ENCODE measurements at regions not wholly inside any gene's neighbourhood (a gene's known extent, or its start where the extent isn't known, plus 50 kb on each side); places are given as distances from the start of the nearest gene placed in this dataset.

DNA sequence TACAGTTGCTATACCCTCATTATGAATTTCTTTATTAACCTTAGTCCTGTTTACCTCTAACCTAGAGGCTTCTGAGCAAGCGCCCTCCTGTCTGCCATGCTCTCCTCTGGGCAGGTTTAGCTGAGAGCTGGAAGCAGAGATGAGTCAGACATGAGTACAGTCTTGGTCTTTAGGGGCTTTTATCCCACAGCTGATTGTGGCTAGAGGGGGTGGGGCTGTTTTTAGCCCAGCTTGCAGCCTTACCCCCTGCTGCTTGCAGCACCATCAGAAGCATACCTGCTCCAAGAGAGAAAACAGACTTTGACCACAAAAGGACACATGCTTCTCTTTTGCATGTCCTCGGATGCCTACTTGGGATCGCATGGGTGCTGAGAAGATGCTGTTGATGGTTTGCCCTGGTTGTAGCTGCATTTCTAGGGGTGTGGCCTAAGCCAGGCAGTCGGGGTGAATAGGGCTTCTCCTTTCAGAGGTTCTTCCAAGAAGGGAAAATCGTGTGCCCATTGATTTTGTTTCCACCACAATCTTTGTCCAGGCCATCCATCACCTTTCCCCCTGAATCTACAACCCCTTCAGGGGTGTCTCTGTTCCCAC lies 115.0 kb upstream of the LGALSL start:
- H3K27me3 Mint-ChIP-seq (ENCODE audit: low read depth in 3 of 3), result no peaks in the 10 kb centered on the region
- H3K4me3 Mint-ChIP-seq, result no peak overlapping the region
- no peak overlapping the region for H3K27ac Mint-ChIP-seq
- no peaks in the 10 kb centered on the region for H3K36me3 Mint-ChIP-seq
- no peaks in the 10 kb centered on the region for H3K9me3 Mint-ChIP-seq
- no peaks in the 10 kb centered on the region for H3K4me1 Mint-ChIP-seq
- no peak for DNase-seq

DNA sequence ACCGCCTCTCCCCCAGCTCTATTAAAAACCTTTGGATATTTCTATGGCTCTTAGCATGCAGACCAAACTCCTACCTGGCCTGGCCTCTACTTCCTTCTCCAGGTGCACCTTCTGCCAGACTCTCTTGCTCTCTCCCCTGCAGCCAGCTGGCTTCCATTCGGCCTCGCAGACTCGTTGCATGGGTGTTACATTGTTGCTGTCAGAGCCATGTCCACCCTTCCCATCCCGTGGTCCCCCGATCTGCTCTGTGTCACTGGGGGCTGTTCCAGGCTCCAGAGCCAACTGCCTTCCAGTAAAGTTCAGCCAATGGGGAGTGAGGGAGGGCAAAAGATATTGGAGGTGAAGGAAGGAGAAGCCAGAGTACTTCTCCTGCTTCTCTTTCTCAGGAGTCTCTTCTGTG lies 112.5 kb upstream of the LGALSL start:
- no peaks in the 10 kb centered on the region for H3K4me1 Mint-ChIP-seq
- H3K9me3 Mint-ChIP-seq, result no peaks in the 10 kb centered on the region
- no peaks in the 10 kb centered on the region for H3K36me3 Mint-ChIP-seq
- H3K27me3 Mint-ChIP-seq (ENCODE audit: low read depth in 3 of 3), result peaks cover 0 to 2% (median 1%) of the 10 kb centered on the region in 3 donors
- H3K27ac Mint-ChIP-seq, result peak overlapping the region in 1 of 6 donors; percentile 22
- H3K4me3 Mint-ChIP-seq, result no peak overlapping the region
- DNase-seq, result no peak

DNA sequence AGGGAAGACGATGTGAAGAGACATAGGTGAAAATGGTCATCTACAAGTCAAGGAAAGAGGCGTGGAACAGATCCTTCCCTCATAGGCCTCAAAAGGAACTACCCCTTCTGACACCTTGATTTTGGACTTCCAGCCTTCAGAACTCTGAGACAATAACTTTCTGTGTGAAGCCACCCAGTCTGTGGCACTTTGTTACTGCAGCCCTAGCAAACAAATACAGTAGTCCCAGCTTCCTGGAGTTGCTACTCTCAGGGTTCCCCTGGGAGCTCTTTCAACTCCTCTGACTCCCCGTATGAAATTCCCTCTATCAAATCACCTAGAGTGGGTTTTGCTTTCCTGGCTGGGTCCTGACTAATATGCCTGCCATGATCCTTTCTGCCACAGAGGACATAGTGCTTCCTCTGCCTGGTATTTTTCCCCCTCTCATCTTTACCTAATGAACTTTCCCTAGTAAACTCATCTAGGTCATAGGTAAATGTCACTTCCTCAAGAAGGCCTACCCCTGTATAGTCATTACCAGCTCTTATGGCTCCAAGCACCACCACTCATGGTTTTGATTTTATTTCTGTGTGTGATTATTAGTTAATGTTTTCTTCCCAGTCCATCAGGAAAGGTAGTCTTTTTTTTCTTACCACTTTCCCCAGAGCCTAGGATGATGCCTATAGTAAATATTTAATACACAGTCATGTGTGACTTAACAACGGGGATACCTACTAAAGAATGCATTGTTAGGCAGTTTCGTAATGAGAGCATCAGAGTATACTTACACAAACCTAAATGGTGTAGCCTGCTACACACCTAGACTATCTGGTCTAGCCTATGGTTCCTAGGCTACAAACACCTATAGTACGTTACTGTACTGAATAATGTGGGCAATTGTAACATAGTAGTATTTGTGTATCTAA lies 111.5 kb upstream of the LGALSL start:
- DNase-seq, result no peak
- H3K4me1 Mint-ChIP-seq, result no peaks in the 10 kb centered on the region
- H3K4me3 Mint-ChIP-seq, result no peak overlapping the region
- H3K27ac Mint-ChIP-seq, result no peak overlapping the region
- no peaks in the 10 kb centered on the region for H3K9me3 Mint-ChIP-seq
- no peaks in the 10 kb centered on the region for H3K36me3 Mint-ChIP-seq
- H3K27me3 Mint-ChIP-seq (ENCODE audit: low read depth in 3 of 3), result peaks cover 0 to 2% (median 1%) of the 10 kb centered on the region in 3 donors

DNA sequence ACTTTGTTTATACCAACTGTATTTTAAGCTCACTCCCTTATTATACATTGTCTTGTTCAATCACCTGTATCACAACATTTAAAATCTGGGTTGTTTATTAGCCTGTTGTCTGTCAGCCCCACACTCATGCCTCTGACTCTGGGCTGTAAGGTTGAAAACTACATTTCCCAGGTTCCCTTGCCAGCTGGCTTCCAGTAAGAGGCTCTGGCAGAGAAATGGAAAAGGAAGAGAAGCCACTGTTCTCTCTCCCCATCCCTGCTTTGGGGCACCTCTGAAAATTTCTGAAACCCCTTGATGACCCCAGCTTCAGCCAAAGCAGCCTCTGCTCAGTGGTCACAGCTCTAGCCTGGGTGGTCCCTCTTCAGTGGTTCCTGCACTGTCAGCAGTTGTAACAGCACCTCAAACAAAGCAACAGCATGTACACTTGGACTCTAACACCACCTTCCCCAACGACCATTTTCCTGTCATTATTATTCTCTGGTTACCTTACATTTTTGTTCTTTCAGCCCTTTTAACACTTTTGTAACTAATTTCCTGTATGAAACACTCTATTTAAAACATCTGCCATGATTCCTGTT lies 108.9 kb upstream of the LGALSL start:
- no peaks in the 10 kb centered on the region for H3K4me1 Mint-ChIP-seq
- H3K27ac Mint-ChIP-seq, result no peak overlapping the region
- no peak for DNase-seq
- H3K36me3 Mint-ChIP-seq, result no peaks in the 10 kb centered on the region
- no peak overlapping the region for H3K4me3 Mint-ChIP-seq
- H3K9me3 Mint-ChIP-seq, result no peaks in the 10 kb centered on the region
- H3K27me3 Mint-ChIP-seq (ENCODE audit: low read depth in 3 of 3), result peaks cover 0 to 2% (median 1%) of the 10 kb centered on the region in 3 donors

DNA sequence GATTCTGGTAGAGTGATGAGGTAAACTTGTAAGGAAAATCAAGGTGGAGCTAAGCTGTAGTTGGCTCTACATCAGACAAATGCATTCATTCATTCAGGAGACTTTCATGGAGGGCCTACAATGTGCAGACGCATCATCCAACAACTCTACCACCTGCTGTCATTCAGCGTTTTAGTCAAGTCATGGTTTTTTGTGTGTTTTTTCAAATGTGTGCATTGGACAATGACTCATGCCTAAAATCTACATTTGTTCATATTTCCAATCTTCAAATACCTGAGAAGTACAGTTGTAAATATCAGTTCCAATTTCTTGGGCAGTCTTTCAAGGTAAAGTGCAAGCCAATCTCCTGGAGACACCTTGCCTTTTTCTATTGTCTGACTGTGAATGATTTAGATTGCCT lies 108.0 kb upstream of the LGALSL start:
- H3K9me3 Mint-ChIP-seq, result no peaks in the 10 kb centered on the region
- no peak for DNase-seq
- no peaks in the 10 kb centered on the region for H3K36me3 Mint-ChIP-seq
- peaks cover 0 to 2% (median 1%) of the 10 kb centered on the region in 3 donors for H3K27me3 Mint-ChIP-seq (ENCODE audit: low read depth in 3 of 3)
- no peak overlapping the region for H3K27ac Mint-ChIP-seq
- H3K4me1 Mint-ChIP-seq, result no peaks in the 10 kb centered on the region
- no peak overlapping the region for H3K4me3 Mint-ChIP-seq

DNA sequence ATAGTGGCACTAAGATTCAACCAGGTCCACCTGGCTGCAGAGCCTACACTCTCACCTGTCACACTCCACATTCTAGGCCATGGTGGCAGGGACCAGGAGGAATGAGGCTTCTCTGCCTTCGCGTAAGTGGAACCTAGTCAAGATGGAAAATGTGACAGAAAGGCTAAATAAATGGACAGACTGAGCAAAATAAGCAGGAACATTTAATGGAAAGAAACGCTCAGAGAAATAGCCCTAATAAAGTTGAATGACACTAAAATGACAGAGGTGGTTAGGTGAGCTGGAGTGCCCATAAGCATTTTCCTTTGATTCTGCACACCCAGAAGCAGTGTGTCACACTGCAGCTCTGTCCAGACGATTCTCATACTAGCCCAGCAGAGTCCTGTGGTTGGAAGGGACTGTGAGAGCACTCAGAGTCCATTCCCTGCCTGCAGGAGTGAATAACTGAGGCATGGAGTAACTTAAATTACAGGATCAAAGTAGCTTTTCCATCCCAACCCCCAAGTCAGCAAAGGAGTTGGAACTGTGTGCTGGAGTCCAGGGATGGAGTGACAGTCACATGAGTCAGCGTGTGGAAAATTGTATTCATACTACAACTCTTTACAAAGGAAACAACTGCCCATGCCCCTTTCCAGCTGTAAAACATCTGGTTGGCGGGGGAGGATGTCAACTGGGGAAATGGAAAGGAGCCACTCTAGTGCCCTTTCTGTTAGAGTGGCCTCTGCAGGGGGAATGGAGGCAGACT lies 105.4 kb upstream of the LGALSL start:
- Mint-ChIP-seq H3K4me3 (no peak overlapping the region), H3K36me3 (peaks cover 0 to 5% (median 0%) of the 10 kb centered on the region in 3 donors), H3K27ac (no peak overlapping the region), H3K4me1 (no peaks in the 10 kb centered on the region), H3K27me3 (ENCODE audit: low read depth in 3 of 3) (peaks cover 1 to 3% (median 2%) of the 10 kb centered on the region in 3 donors), H3K9me3 (peaks cover 0 to 6% (median 0%) of the 10 kb centered on the region in 6 donors)
- DNase-seq, result no peak

DNA sequence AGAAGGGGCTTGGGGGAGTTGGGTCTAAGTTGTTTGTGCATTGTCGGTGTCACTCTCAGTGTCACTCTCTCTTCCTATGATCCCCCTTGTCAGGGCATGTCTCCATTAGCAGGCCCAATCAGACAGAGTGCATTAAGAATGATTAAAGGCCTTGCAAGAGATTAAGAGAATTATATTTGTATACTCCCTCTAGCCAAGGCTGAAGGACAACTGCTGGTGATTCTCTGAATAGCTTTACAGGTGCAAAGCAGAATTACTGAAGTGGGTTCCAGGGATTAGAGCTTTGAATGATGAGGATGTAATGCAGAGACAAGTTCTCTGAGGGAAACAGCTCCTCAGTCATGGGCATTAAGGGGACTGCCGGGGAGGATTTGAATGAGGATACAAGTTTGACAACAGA lies 104.8 kb upstream of the LGALSL start:
- H3K36me3 Mint-ChIP-seq, result peaks cover 0 to 5% (median 0%) of the 10 kb centered on the region in 3 donors
- no peak overlapping the region for H3K4me3 Mint-ChIP-seq
- DNase-seq, result no peak
- peaks cover 1 to 3% (median 2%) of the 10 kb centered on the region in 3 donors for H3K27me3 Mint-ChIP-seq (ENCODE audit: low read depth in 3 of 3)
- H3K27ac Mint-ChIP-seq, result no peak overlapping the region
- H3K4me1 Mint-ChIP-seq, result no peaks in the 10 kb centered on the region
- peaks cover 0 to 6% (median 0%) of the 10 kb centered on the region in 6 donors for H3K9me3 Mint-ChIP-seq

DNA sequence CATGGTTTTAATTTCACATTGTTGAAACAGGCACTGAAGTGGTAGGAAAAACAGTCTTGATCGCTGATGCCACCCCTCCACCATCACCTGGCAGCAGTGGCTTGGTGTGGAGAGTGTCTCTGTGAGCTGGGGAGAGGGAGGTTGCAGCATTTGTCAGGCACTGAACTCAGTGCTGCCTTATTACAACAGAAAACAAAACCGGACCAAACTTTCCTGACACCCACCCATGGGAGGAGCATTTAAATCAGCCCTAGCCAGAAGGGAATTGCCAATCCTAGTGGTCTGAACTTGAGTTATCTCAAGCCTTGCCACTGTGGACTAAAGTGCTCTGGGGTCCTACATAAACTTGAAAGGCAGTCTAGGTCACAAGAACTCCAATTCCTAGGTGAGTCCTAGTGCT lies 103.0 kb upstream of the LGALSL start:
- Mint-ChIP-seq H3K36me3 (peaks cover 0 to 5% (median 0%) of the 10 kb centered on the region in 3 donors), H3K4me1 (no peaks in the 10 kb centered on the region), H3K4me3 (no peak overlapping the region), H3K27ac (no peak overlapping the region), H3K9me3 (peaks cover 0 to 6% (median 0%) of the 10 kb centered on the region in 6 donors), H3K27me3 (ENCODE audit: low read depth in 3 of 3) (peaks cover under 1 to 3% (median 3%) of the 10 kb centered on the region in 3 donors)
- DNase-seq, result no peak

DNA sequence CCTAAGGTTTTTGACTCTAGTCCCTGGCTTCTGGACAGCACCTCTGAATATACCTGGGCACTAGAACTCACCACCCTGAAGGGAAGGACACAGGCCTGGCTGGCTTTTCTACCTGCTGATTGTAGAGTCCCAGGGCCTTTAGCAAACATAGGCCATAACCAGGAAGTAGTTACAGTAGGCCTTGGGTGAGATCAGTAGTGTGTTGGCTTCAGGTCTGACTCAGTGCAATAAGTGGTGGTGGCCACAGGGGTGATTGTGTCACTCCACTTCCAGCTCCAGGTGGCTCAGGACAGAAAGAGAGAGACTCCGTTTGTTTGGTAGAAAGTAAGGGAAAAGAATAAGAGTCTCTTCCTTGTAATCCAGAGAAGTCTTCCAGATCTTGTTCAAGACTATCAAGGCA lies 101.7 kb upstream of the LGALSL start:
- Mint-ChIP-seq H3K27ac (no peak overlapping the region), H3K27me3 (ENCODE audit: low read depth in 3 of 3) (peaks cover 3 to 6% (median 3%) of the 10 kb centered on the region in 3 donors), H3K4me3 (no peak overlapping the region), H3K36me3 (peaks cover 0 to 5% (median 0%) of the 10 kb centered on the region in 3 donors), H3K9me3 (peaks cover 0 to 6% (median 0%) of the 10 kb centered on the region in 6 donors), H3K4me1 (no peaks in the 10 kb centered on the region)
- DNase-seq, result no peak

DNA sequence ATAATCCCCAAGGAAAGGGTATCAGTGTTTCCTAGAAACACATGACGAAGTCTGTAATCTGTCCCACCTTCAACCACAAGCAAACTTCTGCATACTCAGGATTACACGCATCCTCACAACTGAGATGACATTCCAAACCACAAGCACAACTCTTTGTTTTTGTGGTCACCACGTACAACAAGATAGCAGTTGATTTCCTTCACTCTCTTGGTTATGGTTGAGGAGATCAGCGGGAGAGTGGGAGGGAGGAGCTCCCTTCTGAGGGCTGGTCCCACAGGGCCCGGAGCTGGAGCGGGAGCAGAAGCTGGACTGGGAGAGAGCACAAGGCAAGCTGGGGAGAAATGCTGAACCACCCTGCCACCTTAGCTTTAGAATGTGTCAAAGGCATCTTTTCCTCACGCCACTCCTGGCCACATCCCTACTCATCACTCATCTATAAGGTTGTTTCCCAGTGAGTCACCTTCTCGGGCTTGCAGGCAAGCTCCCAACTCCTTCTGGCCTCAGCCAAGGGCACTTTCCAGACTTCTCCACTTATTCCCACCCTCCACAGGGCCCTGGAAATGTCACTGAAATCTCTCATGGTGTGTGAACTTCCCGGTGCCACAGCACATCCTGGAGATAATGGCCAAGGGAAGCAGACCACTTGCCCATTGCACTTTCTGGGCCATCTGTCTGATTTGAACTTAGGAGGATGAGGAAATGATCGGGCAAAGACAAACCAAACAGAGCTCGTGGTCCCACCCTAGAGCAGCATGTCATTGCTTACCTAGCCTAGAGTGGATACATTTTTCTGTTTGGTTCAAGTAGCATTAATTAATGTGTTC lies 98.9 kb upstream of the LGALSL start:
- DNase-seq, result no peak
- peaks cover 0 to 6% (median 0%) of the 10 kb centered on the region in 6 donors for H3K9me3 Mint-ChIP-seq
- no peaks in the 10 kb centered on the region for H3K4me1 Mint-ChIP-seq
- no peak overlapping the region for H3K4me3 Mint-ChIP-seq
- no peak overlapping the region for H3K27ac Mint-ChIP-seq
- H3K27me3 Mint-ChIP-seq (ENCODE audit: low read depth in 3 of 3), result peaks cover 4 to 7% (median 6%) of the 10 kb centered on the region in 3 donors
- H3K36me3 Mint-ChIP-seq, result peaks cover 0 to 5% (median 0%) of the 10 kb centered on the region in 3 donors

DNA sequence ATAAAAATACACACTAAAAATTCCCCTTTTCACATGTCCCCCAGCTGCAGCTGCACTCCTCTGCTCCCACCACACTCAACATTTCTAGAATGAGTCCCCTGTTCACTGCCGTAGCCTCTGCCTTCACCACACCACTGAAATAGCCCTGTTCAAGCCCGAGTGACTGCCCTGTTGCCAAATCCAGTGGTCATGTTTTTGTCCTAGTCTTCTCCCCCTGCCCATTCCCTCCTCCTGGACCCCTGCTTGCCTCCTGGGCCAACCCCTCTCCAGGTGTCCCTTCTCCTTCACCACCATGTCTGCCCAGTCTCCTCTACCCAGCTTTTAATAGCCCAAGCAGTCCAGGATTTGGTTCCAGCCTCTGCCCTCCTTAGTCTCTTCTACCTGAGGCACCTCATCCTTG lies 97.1 kb upstream of the LGALSL start:
- DNase-seq, result no peak
- Mint-ChIP-seq H3K36me3 (peaks cover 0 to 5% (median 0%) of the 10 kb centered on the region in 3 donors), H3K4me3 (no peak overlapping the region), H3K4me1 (no peaks in the 10 kb centered on the region), H3K27me3 (ENCODE audit: low read depth in 3 of 3) (peaks cover 4 to 7% (median 6%) of the 10 kb centered on the region in 3 donors), H3K27ac (peak overlapping the region in 1 of 6 donors; percentile 1), H3K9me3 (peaks cover 0 to 6% (median 0%) of the 10 kb centered on the region in 6 donors)

DNA sequence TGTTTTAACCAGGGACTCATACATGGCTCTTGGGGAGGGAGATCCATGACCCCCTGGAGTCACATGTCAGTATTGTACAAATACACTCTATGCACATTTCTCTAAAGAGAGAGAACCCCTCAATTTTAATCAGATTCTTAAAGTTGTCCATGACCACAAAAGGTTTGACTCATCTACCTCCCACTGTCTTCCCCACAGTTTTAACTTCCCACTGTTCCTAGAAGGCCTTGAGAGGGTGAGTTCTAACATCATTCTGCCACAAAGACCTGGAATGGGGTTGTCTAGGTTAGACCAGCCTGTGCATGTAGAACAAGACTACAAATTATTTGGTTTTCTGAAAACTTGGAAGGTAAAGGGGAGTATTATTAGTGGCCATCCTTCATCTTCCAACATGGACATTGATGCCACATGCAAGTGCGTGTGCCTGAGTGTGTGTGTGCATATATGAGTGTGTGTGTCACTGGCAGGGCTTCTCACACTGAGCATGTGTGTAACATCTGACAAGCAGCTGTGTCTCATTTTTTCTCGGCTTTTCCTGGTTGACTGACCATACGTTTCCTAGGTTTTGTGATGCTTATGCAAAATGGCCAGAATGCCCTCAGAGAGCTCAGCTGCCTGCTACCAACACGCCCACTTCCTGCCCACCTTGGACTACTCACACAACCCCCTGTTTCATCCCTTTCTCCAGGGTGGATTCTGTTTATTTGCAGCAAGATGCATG lies 94.6 kb upstream of the LGALSL start:
- no peaks in the 10 kb centered on the region for H3K36me3 Mint-ChIP-seq
- DNase-seq, result no peak
- H3K4me3 Mint-ChIP-seq, result no peak overlapping the region
- H3K27me3 Mint-ChIP-seq (ENCODE audit: low read depth in 3 of 3), result peaks cover 3 to 8% (median 7%) of the 10 kb centered on the region in 3 donors
- H3K9me3 Mint-ChIP-seq, result no peaks in the 10 kb centered on the region
- no peak overlapping the region for H3K27ac Mint-ChIP-seq
- H3K4me1 Mint-ChIP-seq, result no peaks in the 10 kb centered on the region

Data from immature natural killer cell (primary cell).